ENCODE measurements at regions not wholly inside any gene's neighbourhood (a gene's known extent, or its start where the extent isn't known, plus 50 kb on each side); places are given as distances from the start of the nearest gene placed in this dataset.

DNA sequence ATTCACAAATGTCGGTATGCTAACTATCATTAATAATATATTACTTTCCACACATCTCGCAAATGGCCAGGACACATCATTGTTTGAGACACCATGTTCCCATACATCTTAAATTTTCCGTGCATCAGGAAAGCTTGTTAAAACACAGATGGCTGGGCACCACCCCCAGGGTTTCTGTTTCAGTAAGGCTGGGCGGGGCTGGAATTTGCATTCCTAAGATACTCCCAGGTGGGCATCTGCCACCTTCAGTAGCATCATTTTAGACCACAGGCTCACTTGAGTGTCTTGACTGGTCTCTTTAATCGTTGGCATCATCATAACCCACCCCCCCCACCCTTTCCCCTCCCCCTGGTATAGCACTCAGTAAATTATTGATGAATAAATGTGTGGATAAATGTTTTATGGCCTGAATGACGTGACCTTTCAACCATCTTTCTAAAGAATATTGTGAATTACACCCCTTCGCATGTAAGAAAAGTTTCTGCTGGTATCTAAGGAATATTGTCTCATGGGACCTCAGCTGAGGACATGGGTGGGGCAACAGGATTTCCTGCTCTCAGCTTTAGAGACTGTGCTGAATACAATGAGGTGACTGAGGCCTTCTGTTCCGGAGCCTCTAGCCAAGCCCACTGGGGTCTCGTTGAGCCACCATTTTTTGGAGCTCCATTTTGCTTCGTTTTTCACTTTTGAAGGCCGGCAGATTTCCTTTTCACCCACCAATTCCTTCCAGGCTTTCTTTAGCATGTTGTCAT is 124.1 kb upstream of the NEDD9 start:
- H3K4me3 ChIP-seq (ENCODE audit: low read length), result no peak overlapping the region
- no peak overlapping the region for H3K9ac ChIP-seq (ENCODE audit: low read length)
- no peaks in the 10 kb centered on the region for H3K9me2 ChIP-seq (replicated peaks; ENCODE audit: insufficient read depth, low read length)
- H3K79me2 ChIP-seq (ENCODE audit: low read length), result no peaks in the 10 kb centered on the region
- no peak overlapping the region for H2AFZ ChIP-seq (ENCODE audit: low read length)
- H3K27ac ChIP-seq (ENCODE audit: low read length), result no peak overlapping the region
- no peaks in the 10 kb centered on the region for H4K20me1 ChIP-seq (ENCODE audit: insufficient read depth, low read depth, low read length)
- H3K27me3 ChIP-seq (ENCODE audit: low read length), result no peaks in the 10 kb centered on the region
- no peak overlapping the region for H3K4me2 ChIP-seq (ENCODE audit: low read depth, low read length, poor library complexity, severe bottlenecking)
- H3K9me3 ChIP-seq (ENCODE audit: low read length), result no peaks in the 10 kb centered on the region
- no peak for DNase-seq
- no peaks in the 10 kb centered on the region for H3K36me3 ChIP-seq (ENCODE audit: insufficient read depth, low read length)
- H3K4me1 ChIP-seq (ENCODE audit: low read length), result no peaks in the 10 kb centered on the region

DNA sequence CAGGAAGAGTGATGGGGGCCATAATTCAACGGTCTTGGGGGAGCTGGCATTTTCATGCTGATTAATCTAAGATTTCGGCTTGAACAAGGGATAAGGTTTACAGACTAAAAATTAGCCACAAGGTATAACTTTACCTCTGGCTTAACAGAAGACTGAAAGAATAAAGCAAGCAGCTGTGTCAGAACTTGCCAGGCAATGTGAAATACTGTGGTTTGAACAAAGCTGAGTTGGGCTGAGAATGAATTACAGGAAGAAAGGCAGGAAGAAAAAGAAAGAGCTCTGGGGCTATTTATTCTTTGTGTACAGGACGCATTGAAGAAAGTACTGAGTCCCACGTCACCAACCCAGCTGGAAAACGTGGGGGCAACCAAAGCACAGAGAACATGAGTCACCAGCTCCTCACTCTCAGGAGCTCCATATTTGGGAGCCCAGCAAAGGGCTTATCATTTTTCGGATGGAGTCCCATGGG is 121.5 kb upstream of the NEDD9 start:
- H3K4me3 ChIP-seq (ENCODE audit: low read length), result no peak overlapping the region
- no peaks in the 10 kb centered on the region for H3K27me3 ChIP-seq (ENCODE audit: low read length)
- H3K9me3 ChIP-seq (ENCODE audit: low read length), result no peaks in the 10 kb centered on the region
- no peak overlapping the region for H3K9ac ChIP-seq (ENCODE audit: low read length)
- no peaks in the 10 kb centered on the region for H3K79me2 ChIP-seq (ENCODE audit: low read length)
- DNase-seq, result no peak
- no peaks in the 10 kb centered on the region for H3K9me2 ChIP-seq (replicated peaks; ENCODE audit: insufficient read depth, low read length)
- no peak overlapping the region for H3K27ac ChIP-seq (ENCODE audit: low read length)
- no peaks in the 10 kb centered on the region for H4K20me1 ChIP-seq (ENCODE audit: insufficient read depth, low read depth, low read length)
- H3K4me2 ChIP-seq (ENCODE audit: low read depth, low read length, poor library complexity, severe bottlenecking), result no peak overlapping the region
- H2AFZ ChIP-seq (ENCODE audit: low read length), result no peak overlapping the region
- H3K36me3 ChIP-seq (ENCODE audit: insufficient read depth, low read length), result no peaks in the 10 kb centered on the region
- H3K4me1 ChIP-seq (ENCODE audit: low read length), result no peaks in the 10 kb centered on the region

- H3K4me1 ChIP-seq (ENCODE audit: low read length), result no peaks in the 10 kb centered on the region
- no peaks in the 10 kb centered on the region for H3K9me3 ChIP-seq (ENCODE audit: low read length)
- H3K27me3 ChIP-seq (ENCODE audit: low read length), result no peaks in the 10 kb centered on the region
- no peak overlapping the region for H3K4me3 ChIP-seq (ENCODE audit: low read length)
- H3K79me2 ChIP-seq (ENCODE audit: low read length), result no peaks in the 10 kb centered on the region
- no peak overlapping the region for H3K27ac ChIP-seq (ENCODE audit: low read length)
- no peak overlapping the region for H2AFZ ChIP-seq (ENCODE audit: low read length)
- no peak overlapping the region for H3K4me2 ChIP-seq (ENCODE audit: low read depth, low read length, poor library complexity, severe bottlenecking)
- no peaks in the 10 kb centered on the region for H4K20me1 ChIP-seq (ENCODE audit: insufficient read depth, low read depth, low read length)
- DNase-seq, result no peak
- no peaks in the 10 kb centered on the region for H3K9me2 ChIP-seq (replicated peaks; ENCODE audit: insufficient read depth, low read length)
- H3K9ac ChIP-seq (ENCODE audit: low read length), result no peak overlapping the region
- no peaks in the 10 kb centered on the region for H3K36me3 ChIP-seq (ENCODE audit: insufficient read depth, low read length)
Measured at GRCh38 chr6:11350294-11350693, 117.8 kb upstream of the NEDD9 start.

- no peak overlapping the region for H3K4me3 ChIP-seq (ENCODE audit: low read length)
- H3K79me2 ChIP-seq (ENCODE audit: low read length), result no peaks in the 10 kb centered on the region
- H3K9ac ChIP-seq (ENCODE audit: low read length), result no peak overlapping the region
- no peak for DNase-seq
- H3K36me3 ChIP-seq (ENCODE audit: insufficient read depth, low read length), result no peaks in the 10 kb centered on the region
- H3K9me2 ChIP-seq (replicated peaks; ENCODE audit: insufficient read depth, low read length), result no peaks in the 10 kb centered on the region
- H3K4me2 ChIP-seq (ENCODE audit: low read depth, low read length, poor library complexity, severe bottlenecking), result no peak overlapping the region
- no peaks in the 10 kb centered on the region for H4K20me1 ChIP-seq (ENCODE audit: insufficient read depth, low read depth, low read length)
- H3K27ac ChIP-seq (ENCODE audit: low read length), result no peak overlapping the region
- no peak overlapping the region for H2AFZ ChIP-seq (ENCODE audit: low read length)
- H3K27me3 ChIP-seq (ENCODE audit: low read length), result no peaks in the 10 kb centered on the region
- H3K9me3 ChIP-seq (ENCODE audit: low read length), result no peaks in the 10 kb centered on the region
- H3K4me1 ChIP-seq (ENCODE audit: low read length), result no peaks in the 10 kb centered on the region
Measured at GRCh38 chr6:11349880-11350279, 117.4 kb upstream of the NEDD9 start.

GRCh38 chr6:11346516-11346915 is 114.0 kb upstream of the NEDD9 start:
- no peak overlapping the region for H3K27ac ChIP-seq (ENCODE audit: low read length)
- H3K4me3 ChIP-seq (ENCODE audit: low read length), result no peak overlapping the region
- no peak for DNase-seq
- no peaks in the 10 kb centered on the region for H3K79me2 ChIP-seq (ENCODE audit: low read length)
- H3K9ac ChIP-seq (ENCODE audit: low read length), result no peak overlapping the region
- no peaks in the 10 kb centered on the region for H3K36me3 ChIP-seq (ENCODE audit: insufficient read depth, low read length)
- no peaks in the 10 kb centered on the region for H3K9me3 ChIP-seq (ENCODE audit: low read length)
- H3K27me3 ChIP-seq (ENCODE audit: low read length), result no peaks in the 10 kb centered on the region
- no peak overlapping the region for H3K4me2 ChIP-seq (ENCODE audit: low read depth, low read length, poor library complexity, severe bottlenecking)
- H2AFZ ChIP-seq (ENCODE audit: low read length), result no peak overlapping the region
- no peaks in the 10 kb centered on the region for H4K20me1 ChIP-seq (ENCODE audit: insufficient read depth, low read depth, low read length)
- H3K4me1 ChIP-seq (ENCODE audit: low read length), result no peaks in the 10 kb centered on the region
- no peaks in the 10 kb centered on the region for H3K9me2 ChIP-seq (replicated peaks; ENCODE audit: insufficient read depth, low read length)

DNA sequence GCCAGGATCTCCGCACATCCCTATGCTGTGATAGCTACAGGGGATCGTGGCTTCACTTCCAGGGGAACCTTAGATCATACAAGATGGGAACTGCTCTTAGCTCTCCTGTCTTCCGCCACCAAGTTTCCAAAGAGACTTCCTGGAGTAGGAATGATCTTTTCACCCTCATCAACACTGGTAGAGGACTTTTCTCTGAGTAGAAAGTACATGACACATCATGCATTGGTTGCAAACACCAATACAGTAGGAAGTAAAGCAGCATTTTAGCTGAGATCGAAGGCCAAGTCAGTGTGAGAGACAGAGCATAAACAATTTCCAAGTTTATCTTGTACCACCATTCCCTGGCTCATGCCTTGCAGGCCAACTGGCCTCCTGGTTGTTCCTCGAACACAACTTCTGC is 113.1 kb upstream of the NEDD9 start:
- Histone ChIP-seq H3K27me3 (ENCODE audit: low read length) (no peaks in the 10 kb centered on the region), H3K79me2 (ENCODE audit: low read length) (no peaks in the 10 kb centered on the region), H2AFZ (ENCODE audit: low read length) (no peak overlapping the region), H3K4me1 (ENCODE audit: low read length) (no peaks in the 10 kb centered on the region), H3K4me2 (ENCODE audit: low read depth, low read length, poor library complexity, severe bottlenecking) (no peak overlapping the region), H3K9me3 (ENCODE audit: low read length) (no peaks in the 10 kb centered on the region), H3K9ac (ENCODE audit: low read length) (no peak overlapping the region), H3K4me3 (ENCODE audit: low read length) (no peak overlapping the region), H3K9me2 (replicated peaks; ENCODE audit: insufficient read depth, low read length) (no peaks in the 10 kb centered on the region), H3K36me3 (ENCODE audit: insufficient read depth, low read length) (no peaks in the 10 kb centered on the region), H3K27ac (ENCODE audit: low read length) (no peak overlapping the region), H4K20me1 (ENCODE audit: insufficient read depth, low read depth, low read length) (no peaks in the 10 kb centered on the region)
- DNase-seq, result no peak

- H3K27ac ChIP-seq (ENCODE audit: low read length), result no peak overlapping the region
- H3K36me3 ChIP-seq (ENCODE audit: insufficient read depth, low read length), result no peaks in the 10 kb centered on the region
- no peaks in the 10 kb centered on the region for H3K4me1 ChIP-seq (ENCODE audit: low read length)
- no peaks in the 10 kb centered on the region for H3K9me2 ChIP-seq (replicated peaks; ENCODE audit: insufficient read depth, low read length)
- H3K4me3 ChIP-seq (ENCODE audit: low read length), result no peak overlapping the region
- H3K4me2 ChIP-seq (ENCODE audit: low read depth, low read length, poor library complexity, severe bottlenecking), result no peak overlapping the region
- no peaks in the 10 kb centered on the region for H3K79me2 ChIP-seq (ENCODE audit: low read length)
- H4K20me1 ChIP-seq (ENCODE audit: insufficient read depth, low read depth, low read length), result no peaks in the 10 kb centered on the region
- DNase-seq, result no peak
- no peaks in the 10 kb centered on the region for H3K27me3 ChIP-seq (ENCODE audit: low read length)
- H3K9me3 ChIP-seq (ENCODE audit: low read length), result no peaks in the 10 kb centered on the region
- no peak overlapping the region for H2AFZ ChIP-seq (ENCODE audit: low read length)
- no peak overlapping the region for H3K9ac ChIP-seq (ENCODE audit: low read length)
Measured at GRCh38 chr6:11343963-11344723, 111.7 kb upstream of the NEDD9 start.

GRCh38 chr6:11341867-11342266 is 109.4 kb upstream of the NEDD9 start:
- no peaks in the 10 kb centered on the region for H3K27me3 ChIP-seq (ENCODE audit: low read length)
- no peaks in the 10 kb centered on the region for H4K20me1 ChIP-seq (ENCODE audit: insufficient read depth, low read depth, low read length)
- no peaks in the 10 kb centered on the region for H3K79me2 ChIP-seq (ENCODE audit: low read length)
- H3K9me3 ChIP-seq (ENCODE audit: low read length), result no peaks in the 10 kb centered on the region
- no peak overlapping the region for H3K9ac ChIP-seq (ENCODE audit: low read length)
- H3K9me2 ChIP-seq (replicated peaks; ENCODE audit: insufficient read depth, low read length), result no peaks in the 10 kb centered on the region
- H3K27ac ChIP-seq (ENCODE audit: low read length), result no peak overlapping the region
- no peak overlapping the region for H3K4me3 ChIP-seq (ENCODE audit: low read length)
- no peak overlapping the region for H3K4me2 ChIP-seq (ENCODE audit: low read depth, low read length, poor library complexity, severe bottlenecking)
- no peaks in the 10 kb centered on the region for H3K4me1 ChIP-seq (ENCODE audit: low read length)
- no peaks in the 10 kb centered on the region for H3K36me3 ChIP-seq (ENCODE audit: insufficient read depth, low read length)
- H2AFZ ChIP-seq (ENCODE audit: low read length), result no peak overlapping the region
- DNase-seq, result no peak
